GM23338 (cell line): ENCODE measurements at regions not wholly inside any gene's neighbourhood (a gene's known extent, or its start where the extent isn't known, plus 50 kb on each side); places are given as distances from the start of the nearest gene placed in this dataset.

Source experiments
- ATAC-seq: fragments of 200-7000 bp; cut with Tn5 transposase; 3 replicates; pipeline ENCODE4 v1.9.1; 2020
- DNase-seq: peaks from one replicate; pipeline ENCODE4 v3.0.0-alpha.2; 2015; ENCODE audit warnings: low spot score
- H2AFZ ChIP-seq: fragments of 200-600 bp; sonication (generic); 2 replicates; pipeline ENCODE4 v1.8.0; 2016; ENCODE audit warnings: antibody characterized with exemption, mild to moderate bottlenecking, moderate library complexity
- H3F3A ChIP-seq: fragments of 200-600 bp; sonication (generic); replicated peaks from 2 replicates; pipeline ENCODE4 v1.8.0; 2017; ENCODE audit warnings: antibody characterized with exemption, mixed run types, low read depth
- H3K27ac ChIP-seq: fragments of 200-600 bp; sonication (generic); 2 replicates; pipeline ENCODE4 v1.6.1; 2016; ENCODE audit warnings: low read depth
- H3K27me3 ChIP-seq: fragments of 200-600 bp; sonication (generic); 2 replicates; pipeline ENCODE4 v1.8.0; 2016; ENCODE audit warnings: mild to moderate bottlenecking, mixed run types, moderate library complexity; ENCODE audit not compliant: insufficient read depth
- H3K36me3 ChIP-seq: fragments of 200-600 bp; sonication (generic); 2 replicates; pipeline ENCODE4 v1.8.0; 2016; ENCODE audit warnings: mild to moderate bottlenecking; ENCODE audit not compliant: insufficient read depth
- H3K4me1 ChIP-seq: fragments of 200-600 bp; sonication (generic); 2 replicates; pipeline ENCODE4 v1.8.0; 2016; ENCODE audit warnings: mild to moderate bottlenecking, moderate library complexity; ENCODE audit not compliant: insufficient read depth
- H3K4me2 ChIP-seq: fragments of 200-600 bp; sonication (generic); 2 replicates; pipeline ENCODE4 v1.7.1; 2017; ENCODE audit warnings: mixed run types
- H3K4me3 ChIP-seq: fragments of 200-600 bp; sonication (generic); 2 replicates; pipeline ENCODE4 v1.6.1; 2016; ENCODE audit warnings: mixed run types
- H3K79me2 ChIP-seq: fragments of 200-600 bp; sonication (generic); replicated peaks from 2 replicates; pipeline ENCODE4 v1.8.0; 2017; ENCODE audit warnings: mild to moderate bottlenecking; ENCODE audit not compliant: insufficient read depth
- H3K9me2 ChIP-seq: fragments of 200-600 bp; sonication (generic); 2 replicates; pipeline ENCODE4 v1.8.0; 2017; ENCODE audit not compliant: insufficient read depth
- H4K20me1 ChIP-seq: fragments of 200-600 bp; sonication (generic); replicated peaks from 2 replicates; pipeline ENCODE4 v1.8.0; 2017; ENCODE audit warnings: mild to moderate bottlenecking; ENCODE audit not compliant: insufficient read depth
- H3K27ac Mint-ChIP-seq: 2 replicates; pipeline ENCODE4 v1.8.0; 2020; ENCODE audit warnings: inconsistent platforms, mild to moderate bottlenecking, moderate library complexity, mixed read lengths
- H3K27me3 Mint-ChIP-seq: 3 replicates; pipeline ENCODE4 v1.8.0; 2022; ENCODE audit warnings: low read depth, mild to moderate bottlenecking, moderate library complexity, mixed read lengths, inconsistent platforms; ENCODE audit not compliant: insufficient read depth, poor library complexity
- H3K36me3 Mint-ChIP-seq: 3 replicates; pipeline ENCODE4 v1.8.0; 2021; ENCODE audit warnings: low read depth, mild to moderate bottlenecking, inconsistent platforms, moderate library complexity, mixed read lengths
- H3K4me1 Mint-ChIP-seq: 3 replicates; pipeline ENCODE4 v1.8.0; 2020; ENCODE audit warnings: mild to moderate bottlenecking, inconsistent platforms, mixed read lengths
- H3K4me3 Mint-ChIP-seq: 3 replicates; pipeline ENCODE4 v1.8.0; 2021; ENCODE audit warnings: moderate library complexity, mild to moderate bottlenecking, inconsistent platforms, mixed read lengths
- H3K9me3 Mint-ChIP-seq: 3 replicates; pipeline ENCODE4 v1.8.0; 2020; ENCODE audit warnings: moderate library complexity, mild to moderate bottlenecking, inconsistent platforms, mixed read lengths
- CREB1 ChIP-seq: fragments of 250-450 bp; sonication (Bioruptor Pico); IDR thresholded peaks from 2 replicates; pipeline ENCODE4 v1.5.0; 2020; ENCODE audit warnings: low read depth, mild to moderate bottlenecking, moderate library complexity
- EZH2 ChIP-seq: fragments of 200-600 bp; sonication (generic); IDR thresholded peaks from one replicate; pipeline ENCODE4 v1.8.0; 2017; ENCODE audit warnings: antibody characterized with exemption, mild to moderate bottlenecking, low read depth; ENCODE audit not compliant: unreplicated experiment
- EZH2phosphoT487 ChIP-seq: fragments of 200-600 bp; sonication (generic); IDR thresholded peaks from one replicate; pipeline ENCODE4 v1.8.1; 2018; ENCODE audit warnings: antibody characterized with exemption; ENCODE audit not compliant: unreplicated experiment
- JUNB ChIP-seq: IDR thresholded peaks from one replicate; pipeline ENCODE4 v1.6.1; 2016; ENCODE audit warnings: antibody characterized with exemption; ENCODE audit not compliant: unreplicated experiment
- NANOG ChIP-seq: IDR thresholded peaks from 2 replicates; pipeline ENCODE4 v1.6.1; 2016; ENCODE audit warnings: antibody characterized with exemption, borderline replicate concordance
- POLR2AphosphoS5 ChIP-seq: IDR thresholded peaks from 2 replicates; pipeline ENCODE4 v1.6.1; 2016; ENCODE audit warnings: antibody characterized with exemption, low read depth
- STAT1 ChIP-seq: IDR thresholded peaks from one replicate; pipeline ENCODE4 v1.6.1; 2016; ENCODE audit warnings: antibody characterized with exemption; ENCODE audit not compliant: unreplicated experiment
- ZNF114 ChIP-seq: fragments of 250-450 bp; sonication (Bioruptor Pico); IDR thresholded peaks from 2 replicates; pipeline ENCODE4 v1.5.0; 2020; ENCODE audit warnings: mild to moderate bottlenecking, moderate library complexity
- ZNF331 ChIP-seq: fragments of 250-450 bp; sonication (Bioruptor Pico); IDR thresholded peaks from 2 replicates; pipeline ENCODE4 v1.5.0; 2020; ENCODE audit warnings: low read depth, mild to moderate bottlenecking, moderate library complexity
- TF ChIP-seq, protein P1 (sequence below): fragments of 250-450 bp; sonication (Bioruptor Pico); IDR thresholded peaks from 2 replicates; pipeline ENCODE4 v1.5.0; 2020; ENCODE audit warnings: mild to moderate bottlenecking, moderate library complexity
- TF ChIP-seq, protein P2 (sequence below): IDR thresholded peaks from 2 replicates; pipeline ENCODE4 v1.6.1; 2016; ENCODE audit warnings: antibody characterized with exemption
- TF ChIP-seq, protein P3 (sequence below), 2 experiments: fragments of 200-600 bp in 1 of 2; sonication (generic) in 1 of 2; conservative IDR thresholded peaks; 2 replicates each; pipeline versions ENCODE4 v1.5.1 to v1.6.1; 2016 to 2017; ENCODE audit warnings: antibody characterized with exemption in 2 of 2, low read depth in 2 of 2, mild to moderate bottlenecking in 2 of 2, moderate library complexity in 1 of 2
- TF ChIP-seq, protein P4 (sequence below): IDR thresholded peaks from one replicate; pipeline ENCODE4 v1.6.1; 2018; ENCODE audit warnings: antibody characterized with exemption; ENCODE audit not compliant: unreplicated experiment

DNA sequence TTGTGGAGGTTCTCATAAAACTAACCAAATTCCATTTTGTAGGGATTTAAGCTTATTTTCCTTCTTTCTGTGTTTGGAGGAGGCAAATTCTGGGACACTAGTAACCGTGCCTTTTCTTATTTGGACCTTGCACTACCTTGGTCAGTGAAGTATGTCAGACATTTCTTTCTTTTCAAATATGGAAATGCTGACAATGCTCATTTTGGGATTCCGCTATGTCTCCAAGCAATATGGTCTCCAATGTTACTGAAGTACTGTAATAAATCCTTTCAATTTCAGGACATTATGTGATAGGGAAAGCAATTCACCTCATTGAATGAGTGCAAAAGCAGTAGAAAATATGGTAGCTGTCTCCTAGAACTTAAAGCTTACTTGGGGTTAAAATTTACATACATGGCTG lies 372.3 kb downstream of the HLX start (continued):
- TF ChIP-seq, protein P1, sequence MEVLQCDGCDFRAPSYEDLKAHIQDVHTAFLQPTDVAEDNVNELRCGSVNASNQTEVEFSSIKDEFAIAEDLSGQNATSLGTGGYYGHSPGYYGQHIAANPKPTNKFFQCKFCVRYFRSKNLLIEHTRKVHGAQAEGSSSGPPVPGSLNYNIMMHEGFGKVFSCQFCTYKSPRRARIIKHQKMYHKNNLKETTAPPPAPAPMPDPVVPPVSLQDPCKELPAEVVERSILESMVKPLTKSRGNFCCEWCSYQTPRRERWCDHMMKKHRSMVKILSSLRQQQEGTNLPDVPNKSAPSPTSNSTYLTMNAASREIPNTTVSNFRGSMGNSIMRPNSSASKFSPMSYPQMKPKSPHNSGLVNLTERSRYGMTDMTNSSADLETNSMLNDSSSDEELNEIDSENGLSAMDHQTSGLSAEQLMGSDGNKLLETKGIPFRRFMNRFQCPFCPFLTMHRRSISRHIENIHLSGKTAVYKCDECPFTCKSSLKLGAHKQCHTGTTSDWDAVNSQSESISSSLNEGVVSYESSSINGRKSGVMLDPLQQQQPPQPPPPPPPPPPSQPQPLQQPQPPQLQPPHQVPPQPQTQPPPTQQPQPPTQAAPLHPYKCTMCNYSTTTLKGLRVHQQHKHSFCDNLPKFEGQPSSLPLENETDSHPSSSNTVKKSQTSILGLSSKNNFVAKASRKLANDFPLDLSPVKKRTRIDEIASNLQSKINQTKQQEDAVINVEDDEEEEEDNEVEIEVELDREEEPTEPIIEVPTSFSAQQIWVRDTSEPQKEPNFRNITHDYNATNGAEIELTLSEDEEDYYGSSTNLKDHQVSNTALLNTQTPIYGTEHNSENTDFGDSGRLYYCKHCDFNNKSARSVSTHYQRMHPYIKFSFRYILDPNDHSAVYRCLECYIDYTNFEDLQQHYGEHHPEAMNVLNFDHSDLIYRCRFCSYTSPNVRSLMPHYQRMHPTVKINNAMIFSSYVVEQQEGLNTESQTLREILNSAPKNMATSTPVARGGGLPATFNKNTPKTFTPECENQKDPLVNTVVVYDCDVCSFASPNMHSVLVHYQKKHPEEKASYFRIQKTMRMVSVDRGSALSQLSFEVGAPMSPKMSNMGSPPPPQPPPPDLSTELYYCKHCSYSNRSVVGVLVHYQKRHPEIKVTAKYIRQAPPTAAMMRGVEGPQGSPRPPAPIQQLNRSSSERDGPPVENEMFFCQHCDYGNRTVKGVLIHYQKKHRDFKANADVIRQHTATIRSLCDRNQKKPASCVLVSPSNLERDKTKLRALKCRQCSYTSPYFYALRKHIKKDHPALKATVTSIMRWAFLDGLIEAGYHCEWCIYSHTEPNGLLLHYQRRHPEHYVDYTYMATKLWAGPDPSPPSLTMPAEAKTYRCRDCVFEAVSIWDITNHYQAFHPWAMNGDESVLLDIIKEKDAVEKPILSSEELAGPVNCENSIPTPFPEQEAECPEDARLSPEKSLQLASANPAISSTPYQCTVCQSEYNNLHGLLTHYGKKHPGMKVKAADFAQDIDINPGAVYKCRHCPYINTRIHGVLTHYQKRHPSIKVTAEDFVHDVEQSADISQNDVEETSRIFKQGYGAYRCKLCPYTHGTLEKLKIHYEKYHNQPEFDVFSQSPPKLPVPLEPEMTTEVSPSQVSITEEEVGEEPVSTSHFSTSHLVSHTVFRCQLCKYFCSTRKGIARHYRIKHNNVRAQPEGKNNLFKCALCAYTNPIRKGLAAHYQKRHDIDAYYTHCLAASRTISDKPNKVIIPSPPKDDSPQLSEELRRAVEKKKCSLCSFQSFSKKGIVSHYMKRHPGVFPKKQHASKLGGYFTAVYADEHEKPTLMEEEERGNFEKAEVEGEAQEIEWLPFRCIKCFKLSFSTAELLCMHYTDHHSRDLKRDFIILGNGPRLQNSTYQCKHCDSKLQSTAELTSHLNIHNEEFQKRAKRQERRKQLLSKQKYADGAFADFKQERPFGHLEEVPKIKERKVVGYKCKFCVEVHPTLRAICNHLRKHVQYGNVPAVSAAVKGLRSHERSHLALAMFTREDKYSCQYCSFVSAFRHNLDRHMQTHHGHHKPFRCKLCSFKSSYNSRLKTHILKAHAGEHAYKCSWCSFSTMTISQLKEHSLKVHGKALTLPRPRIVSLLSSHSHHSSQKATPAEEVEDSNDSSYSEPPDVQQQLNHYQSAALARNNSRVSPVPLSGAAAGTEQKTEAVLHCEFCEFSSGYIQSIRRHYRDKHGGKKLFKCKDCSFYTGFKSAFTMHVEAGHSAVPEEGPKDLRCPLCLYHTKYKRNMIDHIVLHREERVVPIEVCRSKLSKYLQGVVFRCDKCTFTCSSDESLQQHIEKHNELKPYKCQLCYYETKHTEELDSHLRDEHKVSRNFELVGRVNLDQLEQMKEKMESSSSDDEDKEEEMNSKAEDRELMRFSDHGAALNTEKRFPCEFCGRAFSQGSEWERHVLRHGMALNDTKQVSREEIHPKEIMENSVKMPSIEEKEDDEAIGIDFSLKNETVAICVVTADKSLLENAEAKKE (CRISPR knock-in tag) = no peak
- TF ChIP-seq STAT1 (no peak), EZH2 (no peak), EZH2phosphoT487 (no peak), NANOG (no peak), POLR2AphosphoS5 (no peak), ZNF331 (CRISPR knock-in tag) (no peak), CREB1 (CRISPR knock-in tag) (no peak)

DNA sequence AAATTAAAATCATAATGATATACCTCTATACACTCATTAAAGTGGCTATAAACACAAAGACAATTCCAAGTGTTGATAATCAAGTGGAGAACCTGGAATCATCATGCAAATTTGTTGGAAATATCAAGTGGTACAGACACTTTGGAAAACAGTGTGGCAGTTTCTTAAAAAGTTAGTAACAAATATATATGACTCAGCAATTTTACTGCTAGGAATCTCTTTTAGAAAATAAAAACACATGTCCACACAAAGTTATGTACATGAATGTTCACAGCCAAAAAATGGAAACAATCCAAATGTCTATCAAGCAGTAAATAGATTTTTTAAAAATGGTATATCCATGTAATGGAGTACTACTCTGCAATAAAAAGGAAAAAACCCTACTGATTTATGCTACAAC lies 375.6 kb downstream of the HLX start:
- Mint-ChIP-seq H3K4me3 (no peak overlapping the region), H3K27ac (no peak overlapping the region), H3K36me3 (no peaks in the 10 kb centered on the region; the same call in 2 of the 3 replicates), H3K4me1 (no peaks in the 10 kb centered on the region), H3K27me3 (no peaks in the 10 kb centered on the region), H3K9me3 (peaks cover 13% of the 10 kb centered on the region; the same call in 2 of the 3 replicates)
- H2AFZ ChIP-seq = no peak overlapping the region
- no peak overlapping the region for H3K4me2 ChIP-seq
- no peak overlapping the region for H3K4me3 ChIP-seq
- H3K27ac ChIP-seq = no peak overlapping the region
- no peaks in the 10 kb centered on the region for H3K36me3 ChIP-seq
- DNase-seq (no peak), ATAC-seq (no peak)
- H3F3A ChIP-seq = no peaks in the 10 kb centered on the region
- no peaks in the 10 kb centered on the region for H4K20me1 ChIP-seq
- no peaks in the 10 kb centered on the region for H3K27me3 ChIP-seq
- H3K4me1 ChIP-seq = no peaks in the 10 kb centered on the region
- H3K9me2 ChIP-seq = no peaks in the 10 kb centered on the region
- no peaks in the 10 kb centered on the region for H3K79me2 ChIP-seq
- TF ChIP-seq JUNB = no peak
- no peak for TF ChIP-seq CREB1 (CRISPR knock-in tag)
- TF ChIP-seq EZH2phosphoT487 = no peak
- TF ChIP-seq ZNF114 = no peak
- TF ChIP-seq, protein P2, sequence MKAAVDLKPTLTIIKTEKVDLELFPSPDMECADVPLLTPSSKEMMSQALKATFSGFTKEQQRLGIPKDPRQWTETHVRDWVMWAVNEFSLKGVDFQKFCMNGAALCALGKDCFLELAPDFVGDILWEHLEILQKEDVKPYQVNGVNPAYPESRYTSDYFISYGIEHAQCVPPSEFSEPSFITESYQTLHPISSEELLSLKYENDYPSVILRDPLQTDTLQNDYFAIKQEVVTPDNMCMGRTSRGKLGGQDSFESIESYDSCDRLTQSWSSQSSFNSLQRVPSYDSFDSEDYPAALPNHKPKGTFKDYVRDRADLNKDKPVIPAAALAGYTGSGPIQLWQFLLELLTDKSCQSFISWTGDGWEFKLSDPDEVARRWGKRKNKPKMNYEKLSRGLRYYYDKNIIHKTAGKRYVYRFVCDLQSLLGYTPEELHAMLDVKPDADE = no peak
- TF ChIP-seq, protein P3, sequence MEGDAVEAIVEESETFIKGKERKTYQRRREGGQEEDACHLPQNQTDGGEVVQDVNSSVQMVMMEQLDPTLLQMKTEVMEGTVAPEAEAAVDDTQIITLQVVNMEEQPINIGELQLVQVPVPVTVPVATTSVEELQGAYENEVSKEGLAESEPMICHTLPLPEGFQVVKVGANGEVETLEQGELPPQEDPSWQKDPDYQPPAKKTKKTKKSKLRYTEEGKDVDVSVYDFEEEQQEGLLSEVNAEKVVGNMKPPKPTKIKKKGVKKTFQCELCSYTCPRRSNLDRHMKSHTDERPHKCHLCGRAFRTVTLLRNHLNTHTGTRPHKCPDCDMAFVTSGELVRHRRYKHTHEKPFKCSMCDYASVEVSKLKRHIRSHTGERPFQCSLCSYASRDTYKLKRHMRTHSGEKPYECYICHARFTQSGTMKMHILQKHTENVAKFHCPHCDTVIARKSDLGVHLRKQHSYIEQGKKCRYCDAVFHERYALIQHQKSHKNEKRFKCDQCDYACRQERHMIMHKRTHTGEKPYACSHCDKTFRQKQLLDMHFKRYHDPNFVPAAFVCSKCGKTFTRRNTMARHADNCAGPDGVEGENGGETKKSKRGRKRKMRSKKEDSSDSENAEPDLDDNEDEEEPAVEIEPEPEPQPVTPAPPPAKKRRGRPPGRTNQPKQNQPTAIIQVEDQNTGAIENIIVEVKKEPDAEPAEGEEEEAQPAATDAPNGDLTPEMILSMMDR (conservative IDR thresholded peaks at IDR 0.05; ENCODE audit: low read depth in 2 of 2) = no peak
- TF ChIP-seq ZNF331 (CRISPR knock-in tag) = no peak
- no peak for TF ChIP-seq STAT1
- TF ChIP-seq, protein P4, sequence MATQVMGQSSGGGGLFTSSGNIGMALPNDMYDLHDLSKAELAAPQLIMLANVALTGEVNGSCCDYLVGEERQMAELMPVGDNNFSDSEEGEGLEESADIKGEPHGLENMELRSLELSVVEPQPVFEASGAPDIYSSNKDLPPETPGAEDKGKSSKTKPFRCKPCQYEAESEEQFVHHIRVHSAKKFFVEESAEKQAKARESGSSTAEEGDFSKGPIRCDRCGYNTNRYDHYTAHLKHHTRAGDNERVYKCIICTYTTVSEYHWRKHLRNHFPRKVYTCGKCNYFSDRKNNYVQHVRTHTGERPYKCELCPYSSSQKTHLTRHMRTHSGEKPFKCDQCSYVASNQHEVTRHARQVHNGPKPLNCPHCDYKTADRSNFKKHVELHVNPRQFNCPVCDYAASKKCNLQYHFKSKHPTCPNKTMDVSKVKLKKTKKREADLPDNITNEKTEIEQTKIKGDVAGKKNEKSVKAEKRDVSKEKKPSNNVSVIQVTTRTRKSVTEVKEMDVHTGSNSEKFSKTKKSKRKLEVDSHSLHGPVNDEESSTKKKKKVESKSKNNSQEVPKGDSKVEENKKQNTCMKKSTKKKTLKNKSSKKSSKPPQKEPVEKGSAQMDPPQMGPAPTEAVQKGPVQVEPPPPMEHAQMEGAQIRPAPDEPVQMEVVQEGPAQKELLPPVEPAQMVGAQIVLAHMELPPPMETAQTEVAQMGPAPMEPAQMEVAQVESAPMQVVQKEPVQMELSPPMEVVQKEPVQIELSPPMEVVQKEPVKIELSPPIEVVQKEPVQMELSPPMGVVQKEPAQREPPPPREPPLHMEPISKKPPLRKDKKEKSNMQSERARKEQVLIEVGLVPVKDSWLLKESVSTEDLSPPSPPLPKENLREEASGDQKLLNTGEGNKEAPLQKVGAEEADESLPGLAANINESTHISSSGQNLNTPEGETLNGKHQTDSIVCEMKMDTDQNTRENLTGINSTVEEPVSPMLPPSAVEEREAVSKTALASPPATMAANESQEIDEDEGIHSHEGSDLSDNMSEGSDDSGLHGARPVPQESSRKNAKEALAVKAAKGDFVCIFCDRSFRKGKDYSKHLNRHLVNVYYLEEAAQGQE = no peak
